ENCODE measurements at regions not wholly inside any gene's neighbourhood (a gene's known extent, or its start where the extent isn't known, plus 50 kb on each side); places are given as distances from the start of the nearest gene placed in this dataset.
"Not testable (repeated sequence)": the region's sequence is repeated elsewhere in the genome, so short reads cannot be mapped to it uniquely, and the experiment has no call there.

GRCh38 chr3:106144030-106144429 is 275.2 kb upstream of the CBLB start:
- H3K9me3 ChIP-seq (ENCODE audit: severe bottlenecking), result no peaks in the 10 kb centered on the region
- no peaks in the 10 kb centered on the region for H3K36me3 ChIP-seq
- DNase-seq, result no peak
- no peak for TF ChIP-seq CTCF (IDR thresholded peaks at IDR 0.05; ENCODE audit: low read depth, low read length)
- no peak overlapping the region for H3K4me3 ChIP-seq (ENCODE audit: low read depth, low read length)
- no peaks in the 10 kb centered on the region for H3K27me3 ChIP-seq (ENCODE audit: insufficient read depth, low read depth, severe bottlenecking)
- no peak overlapping the region for H3K27ac ChIP-seq

- H3K27ac ChIP-seq, result not testable (repeated sequence)
Measured at GRCh38 chr3:106148440-106149082, 279.7 kb upstream of the CBLB start.

GRCh38 chr3:106157411-106157810 is 288.6 kb upstream of the CBLB start:
- H3K27ac ChIP-seq, result no peak overlapping the region
- no peaks in the 10 kb centered on the region for H3K36me3 ChIP-seq
- H3K4me3 ChIP-seq (ENCODE audit: low read depth, low read length), result no peak overlapping the region
- DNase-seq, result no peak
- H3K27me3 ChIP-seq (ENCODE audit: insufficient read depth, low read depth, severe bottlenecking), result no peaks in the 10 kb centered on the region
- TF ChIP-seq CTCF (IDR thresholded peaks at IDR 0.05; ENCODE audit: low read depth, low read length), result no peak
- H3K9me3 ChIP-seq (ENCODE audit: severe bottlenecking), result no peaks in the 10 kb centered on the region

More at GRCh38 chr3:106148440-106149082, 279.7 kb upstream of the CBLB start:
- DNase-seq; H3K9me3 ChIP-seq (ENCODE audit: severe bottlenecking); H3K4me3 ChIP-seq (ENCODE audit: low read depth, low read length); H3K27me3 ChIP-seq (ENCODE audit: insufficient read depth, low read depth, severe bottlenecking); H3K36me3 ChIP-seq: not testable (repeated sequence)

GRCh38 chr3:106160396-106160795 is 291.6 kb upstream of the CBLB start:
- H3K27ac ChIP-seq, result no peak overlapping the region
- TF ChIP-seq CTCF (IDR thresholded peaks at IDR 0.05; ENCODE audit: low read depth, low read length), result no peak
- H3K27me3 ChIP-seq (ENCODE audit: insufficient read depth, low read depth, severe bottlenecking), result no peaks in the 10 kb centered on the region
- no peaks in the 10 kb centered on the region for H3K36me3 ChIP-seq
- H3K4me3 ChIP-seq (ENCODE audit: low read depth, low read length), result no peak overlapping the region
- H3K9me3 ChIP-seq (ENCODE audit: severe bottlenecking), result no peaks in the 10 kb centered on the region
- DNase-seq, result no peak

- H3K27ac ChIP-seq, result no peak overlapping the region
- no peaks in the 10 kb centered on the region for H3K9me3 ChIP-seq (ENCODE audit: severe bottlenecking)
- H3K4me3 ChIP-seq (ENCODE audit: low read depth, low read length), result no peak overlapping the region
- no peak for TF ChIP-seq CTCF (IDR thresholded peaks at IDR 0.05; ENCODE audit: low read depth, low read length)
- no peaks in the 10 kb centered on the region for H3K27me3 ChIP-seq (ENCODE audit: insufficient read depth, low read depth, severe bottlenecking)
- H3K36me3 ChIP-seq, result no peaks in the 10 kb centered on the region
- DNase-seq, result no peak
Measured at GRCh38 chr3:106161246-106161645, 292.4 kb upstream of the CBLB start.

- Histone ChIP-seq H3K9me3 (ENCODE audit: severe bottlenecking) (no peaks in the 10 kb centered on the region), H3K27ac (no peak overlapping the region), H3K27me3 (ENCODE audit: insufficient read depth, low read depth, severe bottlenecking) (no peaks in the 10 kb centered on the region), H3K4me3 (ENCODE audit: low read depth, low read length) (no peak overlapping the region), H3K36me3 (no peaks in the 10 kb centered on the region)
- TF ChIP-seq CTCF (IDR thresholded peaks at IDR 0.05; ENCODE audit: low read depth, low read length), result no peak
- DNase-seq, result no peak
Measured at GRCh38 chr3:106167728-106168127, 298.9 kb upstream of the CBLB start.
